Vagina (tissue), 2 donors: ENCODE measurements at regions not wholly inside any gene's neighbourhood (a gene's known extent, or its start where the extent isn't known, plus 50 kb on each side); places are given as distances from the start of the nearest gene placed in this dataset.

ENCODE experiments used
- POLR2A ChIP-seq, 2 donors: fragments of 450-650 bp; IDR thresholded peaks; one replicate each; pipeline ENCODE4 v1.6.1; 2017; ENCODE audit warnings: antibody characterized with exemption in 2 of 2, mild to moderate bottlenecking in 2 of 2, moderate library complexity in 2 of 2
- POLR2AphosphoS5 ChIP-seq, 2 donors: sonication (generic); formaldehyde crosslinking; IDR thresholded peaks; one replicate each; pipeline ENCODE4 v1.9.0; 2017; ENCODE audit warnings: antibody characterized with exemption in 2 of 2, mild to moderate bottlenecking in 2 of 2, low read depth in 1 of 2; ENCODE audit not compliant: insufficient read depth in 1 of 2

GRCh38 chr3:42031808-42032480, 59.2 kb upstream of the TRAK1 start:
- no peak for TF ChIP-seq POLR2AphosphoS5 (IDR thresholded peaks at IDR 0.05; ENCODE audit: insufficient read depth in 1 of 2, low read depth in 1 of 2)
- no peak for TF ChIP-seq POLR2A (IDR thresholded peaks at IDR 0.05)
